K562 (cell line): ENCODE measurements at regions not wholly inside any gene's neighbourhood (a gene's known extent, or its start where the extent isn't known, plus 50 kb on each side); places are given as distances from the start of the nearest gene placed in this dataset.

Experiments
- ATAC-seq: fragments of 200-7000 bp; cut with Tn5 transposase; 3 replicates; pipeline ENCODE4 v1.9.1; 2020; ENCODE audit warnings: moderate library complexity
- BruUV-seq: library from RNA; stranded (reverse); fragments of 400-500 nt; replicated peaks from 2 replicates; lab custom pipeline; 2021; lab: Mats Ljungman, UMichigan
- CTCF ChIA-PET: fragments of 300-600 bp; formaldehyde crosslinking; extraction: SDS; loops from one replicate; lab custom pipeline; 2021; ENCODE audit warnings: low intra/inter-chr PET ratio; lab: Yijun Ruan, JAX
- POLR2A ChIA-PET: fragments of 300-600, 350-650 bp; sonication (Branson Sonifier 250); formaldehyde crosslinking; extraction: SDS; loops from one replicate; lab custom pipeline; 2021; ENCODE audit warnings: antibody characterized with exemption, inconsistent platforms; lab: Yijun Ruan, JAX
- DNase-seq, 4 experiments: peaks; one replicate each; pipeline versions ENCODE4 v3.0.0 to v3.0.0-alpha.2; 2011 to 2018; ENCODE audit warnings: low spot score in 3 of 4, mixed read lengths in 3 of 4; ENCODE audit errors: extremely low read depth in 1 of 4
- FAIRE-seq: peaks from 2 replicates; lab custom pipeline; 2011; peaks lifted over from hg19 to GRCh38; lab: Jason Lieb, UNC
- H2AFZ ChIP-seq: 2 replicates; pipeline ENCODE4 v1.6.0; 2011; ENCODE audit warnings: low read depth, low read length, control low read depth, inconsistent platforms
- H3K27ac ChIP-seq: fragments of 200-600 bp; 3 replicates; pipeline ENCODE4 v1.8.0; 2011; ENCODE audit warnings: low read depth, mild to moderate bottlenecking, control low read depth, inconsistent platforms, low read length, moderate library complexity, mixed read lengths; ENCODE audit errors: extremely low read depth
- H3K27me3 ChIP-seq, 2 experiments: fragments of 300-600 bp in 1 of 2; 2 replicates in 1 of 2; 3 replicates in 1 of 2; pipeline versions ENCODE4 v1.6.0 to v1.8.0; 2011; ENCODE audit warnings: inconsistent platforms in 2 of 2, low read length in 2 of 2, mild to moderate bottlenecking in 1 of 2, mixed read lengths in 1 of 2, moderate library complexity in 1 of 2; ENCODE audit not compliant: control insufficient read depth in 2 of 2, insufficient read depth in 2 of 2
- H3K36me3 ChIP-seq: fragments of 300-600 bp; 3 replicates; pipeline ENCODE4 v1.8.0; 2011; ENCODE audit warnings: mild to moderate bottlenecking, low read length, inconsistent platforms; ENCODE audit not compliant: control insufficient read depth, insufficient read depth
- H3K4me1 ChIP-seq, 2 experiments: fragments of 200-600 bp in 1 of 2; replicated peaks in 1 of 2; 2 replicates in 1 of 2; 3 replicates in 1 of 2; pipeline versions ENCODE4 v1.5.1 to v1.8.0; 2011; ENCODE audit warnings: inconsistent platforms in 2 of 2, low read length in 2 of 2, mild to moderate bottlenecking in 1 of 2, mixed read lengths in 1 of 2, moderate library complexity in 1 of 2; ENCODE audit not compliant: control insufficient read depth in 2 of 2, insufficient read depth in 2 of 2
- H3K4me2 ChIP-seq: 2 replicates; pipeline ENCODE4 v1.6.1; 2011; ENCODE audit warnings: low read length, control low read depth, inconsistent platforms, mixed read lengths; ENCODE audit not compliant: insufficient read depth
- H3K4me3 ChIP-seq: fragments of 200-600 bp; sonication (generic), shearing (Covaris generic); 2 replicates; pipeline ENCODE4 v1.5.1; 2016; ENCODE audit warnings: control low read depth, inconsistent platforms
- H3K79me2 ChIP-seq: fragments of 200-600 bp; 3 replicates; pipeline ENCODE4 v1.8.0; 2011; ENCODE audit warnings: low read length, inconsistent platforms; ENCODE audit not compliant: control insufficient read depth, insufficient read depth
- H3K9ac ChIP-seq, 2 experiments: 2 replicates each; pipeline versions ENCODE4 v1.6.0 to v1.6.1; 2011; ENCODE audit warnings: low read depth in 2 of 2, low read length in 2 of 2, control low read depth in 1 of 2, inconsistent platforms in 1 of 2, mild to moderate bottlenecking in 1 of 2, mixed read lengths in 1 of 2; ENCODE audit not compliant: insufficient read depth in 1 of 2
- H3K9me1 ChIP-seq: one replicate; pipeline ENCODE4 v1.6.0; 2011; ENCODE audit warnings: inconsistent platforms, mild to moderate bottlenecking, low read length, moderate library complexity; ENCODE audit not compliant: control insufficient read depth, insufficient read depth
- H3K9me3 ChIP-seq: replicated peaks from 2 replicates; pipeline ENCODE4 v1.5.1; 2011; ENCODE audit warnings: low read depth, low read length, inconsistent platforms; ENCODE audit not compliant: control insufficient read depth, insufficient read depth
- H4K20me1 ChIP-seq: replicated peaks from 2 replicates; pipeline ENCODE4 v1.6.1; 2011; ENCODE audit warnings: low read length, inconsistent platforms, mixed read lengths; ENCODE audit not compliant: control insufficient read depth, insufficient read depth
- IRF2 ChIP-seq: sonication (generic); formaldehyde crosslinking; IDR thresholded peaks from 2 replicates; pipeline ENCODE4 v1.8.1; 2022; ENCODE audit warnings: mild to moderate bottlenecking, missing genetic modification reagents
- LARP7 ChIP-seq: fragments of 450-650 bp; IDR thresholded peaks from 2 replicates; pipeline ENCODE4 v1.6.1; 2016
- LEF1 ChIP-seq: fragments of 450-650 bp; IDR thresholded peaks from 2 replicates; pipeline ENCODE4 v1.6.1; 2016; ENCODE audit warnings: mild to moderate bottlenecking
- MTA1 ChIP-seq: fragments of 450-650 bp; IDR thresholded peaks from 2 replicates; pipeline ENCODE4 v1.6.1; 2017; ENCODE audit warnings: borderline replicate concordance
- POLR2G ChIP-seq: fragments of 200-400 bp; formaldehyde crosslinking; IDR thresholded peaks from 2 replicates; pipeline ENCODE4 v1.6.1; 2017; ENCODE audit warnings: low read depth, mild to moderate bottlenecking, antibody characterized with exemption, low read length, moderate library complexity
- RAD51 ChIP-seq: fragments of 450-650 bp; IDR thresholded peaks from 2 replicates; pipeline ENCODE4 v1.7.1; 2016; ENCODE audit warnings: low read depth, mild to moderate bottlenecking, borderline replicate concordance
- RBM22 ChIP-seq: fragments of 200-400 bp; formaldehyde crosslinking; IDR thresholded peaks from 2 replicates; pipeline ENCODE4 v1.6.1; 2018; ENCODE audit warnings: low read length, low read depth; ENCODE audit not compliant: poor library complexity, severe bottlenecking
- STAG1 ChIP-seq: sonication (generic); formaldehyde crosslinking; IDR thresholded peaks from 2 replicates; pipeline ENCODE4 v1.5.0; 2020; ENCODE audit warnings: missing genetic modification reagents, borderline replicate concordance
- XRCC4 ChIP-seq: IDR thresholded peaks from one replicate; pipeline ENCODE4 v1.6.1; 2011; ENCODE audit not compliant: insufficient read depth, insufficient read length; ENCODE audit errors: extremely low read depth
- ZKSCAN1 ChIP-seq: fragments of 150-350 bp; IDR thresholded peaks from 2 replicates; pipeline ENCODE4 v1.6.1; 2016; ENCODE audit warnings: low read depth, low read length
- ZNF197 ChIP-seq: fragments of 200-800 bp; sonication (Bioruptor generic); IDR thresholded peaks from 2 replicates; pipeline ENCODE4 v1.6.1; 2016; ENCODE audit warnings: low read depth, missing genetic modification characterization, missing compliant biosample characterization
- WGBS: fragments of 100-300 bp; shearing (Covaris generic); methylation state at CpG from one replicate; pipeline ENCODE4 v1.1.6; 2016; ENCODE audit warnings: low coverage, mixed read lengths; ENCODE audit not compliant: insufficient coverage; ENCODE audit errors: missing lambda C conversion rate; 5-methylcytosine and 5-hydroxymethylcytosine counted together
- in situ Hi-C: fragments of 300-500 bp; cut with MboI; formaldehyde crosslinking; loops from 4 replicates; pipeline ENCODE4 v1.15.0; 2018; ENCODE audit warnings: inconsistent platforms, mixed read lengths
- intact Hi-C: fragments of 100-400 bp; cut with micrococcal nuclease; formaldehyde crosslinking; loops from 2 replicates; pipeline ENCODE4 v1.14.2; 2022
- TF ChIP-seq, protein P1 (sequence below), 2 experiments: fragments of 450-650 bp; conservative IDR thresholded peaks; 2 replicates each; pipeline ENCODE4 v1.6.1; 2017; ENCODE audit warnings: mild to moderate bottlenecking in 2 of 2, moderate library complexity in 2 of 2
- TF ChIP-seq, protein P2 (sequence below): fragments of 450-650 bp; IDR thresholded peaks from 2 replicates; pipeline ENCODE4 v1.6.1; 2016; ENCODE audit warnings: borderline replicate concordance
- TF ChIP-seq, protein P3 (sequence below): sonication (generic); formaldehyde crosslinking; IDR thresholded peaks from 2 replicates; pipeline ENCODE4 v1.8.1; 2022; ENCODE audit warnings: missing genetic modification reagents
- TF ChIP-seq, protein P4 (sequence below): sonication (generic); formaldehyde crosslinking; IDR thresholded peaks from 2 replicates; pipeline ENCODE4 v1.8.1; 2023; ENCODE audit warnings: mild to moderate bottlenecking, missing genetic modification reagents
- TF ChIP-seq, protein P5 (sequence below): sonication (generic); formaldehyde crosslinking; IDR thresholded peaks from 2 replicates; pipeline ENCODE4 v1.9.0; 2022; ENCODE audit warnings: mild to moderate bottlenecking, missing genetic modification reagents

DNA sequence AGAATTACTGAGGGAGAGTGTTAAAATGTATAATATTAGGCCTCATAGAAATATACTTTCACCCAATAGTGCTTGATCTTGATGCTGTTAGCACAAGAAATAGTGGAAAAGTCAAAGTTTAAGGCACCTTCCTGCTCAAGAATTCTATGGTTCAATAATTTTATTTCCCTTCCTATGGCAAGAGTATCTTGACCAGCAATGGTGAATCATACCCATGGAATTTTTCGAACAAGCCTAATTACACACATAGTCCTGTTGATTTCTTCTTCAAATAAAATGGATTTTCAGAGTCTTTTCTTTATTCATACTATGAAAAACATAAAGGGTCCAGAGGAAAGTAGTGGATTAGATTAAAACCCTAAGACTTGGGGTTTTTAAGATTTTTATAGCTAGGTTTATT is 810.6 kb downstream of the CDH11 start:
- no peak overlapping the region for H2AFZ ChIP-seq
- no peak for TF ChIP-seq RAD51
- TF ChIP-seq POLR2G: no peak
- TF ChIP-seq, protein P1, sequence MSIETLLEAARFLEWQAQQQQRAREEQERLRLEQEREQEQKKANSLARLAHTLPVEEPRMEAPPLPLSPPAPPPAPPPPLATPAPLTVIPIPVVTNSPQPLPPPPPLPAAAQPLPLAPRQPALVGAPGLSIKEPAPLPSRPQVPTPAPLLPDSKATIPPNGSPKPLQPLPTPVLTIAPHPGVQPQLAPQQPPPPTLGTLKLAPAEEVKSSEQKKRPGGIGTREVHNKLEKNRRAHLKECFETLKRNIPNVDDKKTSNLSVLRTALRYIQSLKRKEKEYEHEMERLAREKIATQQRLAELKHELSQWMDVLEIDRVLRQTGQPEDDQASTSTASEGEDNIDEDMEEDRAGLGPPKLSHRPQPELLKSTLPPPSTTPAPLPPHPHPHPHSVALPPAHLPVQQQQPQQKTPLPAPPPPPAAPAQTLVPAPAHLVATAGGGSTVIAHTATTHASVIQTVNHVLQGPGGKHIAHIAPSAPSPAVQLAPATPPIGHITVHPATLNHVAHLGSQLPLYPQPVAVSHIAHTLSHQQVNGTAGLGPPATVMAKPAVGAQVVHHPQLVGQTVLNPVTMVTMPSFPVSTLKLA (conservative IDR thresholded peaks at IDR 0.05): no peak
- TF ChIP-seq, protein P2, sequence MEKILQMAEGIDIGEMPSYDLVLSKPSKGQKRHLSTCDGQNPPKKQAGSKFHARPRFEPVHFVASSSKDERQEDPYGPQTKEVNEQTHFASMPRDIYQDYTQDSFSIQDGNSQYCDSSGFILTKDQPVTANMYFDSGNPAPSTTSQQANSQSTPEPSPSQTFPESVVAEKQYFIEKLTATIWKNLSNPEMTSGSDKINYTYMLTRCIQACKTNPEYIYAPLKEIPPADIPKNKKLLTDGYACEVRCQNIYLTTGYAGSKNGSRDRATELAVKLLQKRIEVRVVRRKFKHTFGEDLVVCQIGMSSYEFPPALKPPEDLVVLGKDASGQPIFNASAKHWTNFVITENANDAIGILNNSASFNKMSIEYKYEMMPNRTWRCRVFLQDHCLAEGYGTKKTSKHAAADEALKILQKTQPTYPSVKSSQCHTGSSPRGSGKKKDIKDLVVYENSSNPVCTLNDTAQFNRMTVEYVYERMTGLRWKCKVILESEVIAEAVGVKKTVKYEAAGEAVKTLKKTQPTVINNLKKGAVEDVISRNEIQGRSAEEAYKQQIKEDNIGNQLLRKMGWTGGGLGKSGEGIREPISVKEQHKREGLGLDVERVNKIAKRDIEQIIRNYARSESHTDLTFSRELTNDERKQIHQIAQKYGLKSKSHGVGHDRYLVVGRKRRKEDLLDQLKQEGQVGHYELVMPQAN: no peak
- TF ChIP-seq LARP7: no peak
- no peak for TF ChIP-seq ZNF197 (CRISPR knock-in tag)
- TF ChIP-seq STAG1 (CRISPR knock-in tag): no peak
- no peak for TF ChIP-seq RBM22
- TF ChIP-seq, protein P3, sequence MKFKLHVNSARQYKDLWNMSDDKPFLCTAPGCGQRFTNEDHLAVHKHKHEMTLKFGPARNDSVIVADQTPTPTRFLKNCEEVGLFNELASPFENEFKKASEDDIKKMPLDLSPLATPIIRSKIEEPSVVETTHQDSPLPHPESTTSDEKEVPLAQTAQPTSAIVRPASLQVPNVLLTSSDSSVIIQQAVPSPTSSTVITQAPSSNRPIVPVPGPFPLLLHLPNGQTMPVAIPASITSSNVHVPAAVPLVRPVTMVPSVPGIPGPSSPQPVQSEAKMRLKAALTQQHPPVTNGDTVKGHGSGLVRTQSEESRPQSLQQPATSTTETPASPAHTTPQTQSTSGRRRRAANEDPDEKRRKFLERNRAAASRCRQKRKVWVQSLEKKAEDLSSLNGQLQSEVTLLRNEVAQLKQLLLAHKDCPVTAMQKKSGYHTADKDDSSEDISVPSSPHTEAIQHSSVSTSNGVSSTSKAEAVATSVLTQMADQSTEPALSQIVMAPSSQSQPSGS (CRISPR knock-in tag): no peak
- no peak for TF ChIP-seq ZKSCAN1
- TF ChIP-seq, protein P4, sequence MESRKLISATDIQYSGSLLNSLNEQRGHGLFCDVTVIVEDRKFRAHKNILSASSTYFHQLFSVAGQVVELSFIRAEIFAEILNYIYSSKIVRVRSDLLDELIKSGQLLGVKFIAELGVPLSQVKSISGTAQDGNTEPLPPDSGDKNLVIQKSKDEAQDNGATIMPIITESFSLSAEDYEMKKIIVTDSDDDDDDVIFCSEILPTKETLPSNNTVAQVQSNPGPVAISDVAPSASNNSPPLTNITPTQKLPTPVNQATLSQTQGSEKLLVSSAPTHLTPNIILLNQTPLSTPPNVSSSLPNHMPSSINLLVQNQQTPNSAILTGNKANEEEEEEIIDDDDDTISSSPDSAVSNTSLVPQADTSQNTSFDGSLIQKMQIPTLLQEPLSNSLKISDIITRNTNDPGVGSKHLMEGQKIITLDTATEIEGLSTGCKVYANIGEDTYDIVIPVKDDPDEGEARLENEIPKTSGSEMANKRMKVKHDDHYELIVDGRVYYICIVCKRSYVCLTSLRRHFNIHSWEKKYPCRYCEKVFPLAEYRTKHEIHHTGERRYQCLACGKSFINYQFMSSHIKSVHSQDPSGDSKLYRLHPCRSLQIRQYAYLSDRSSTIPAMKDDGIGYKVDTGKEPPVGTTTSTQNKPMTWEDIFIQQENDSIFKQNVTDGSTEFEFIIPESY (CRISPR knock-in tag): no peak
- TF ChIP-seq IRF2 (CRISPR knock-in tag): no peak
- no peak for TF ChIP-seq MTA1
- TF ChIP-seq, protein P5, sequence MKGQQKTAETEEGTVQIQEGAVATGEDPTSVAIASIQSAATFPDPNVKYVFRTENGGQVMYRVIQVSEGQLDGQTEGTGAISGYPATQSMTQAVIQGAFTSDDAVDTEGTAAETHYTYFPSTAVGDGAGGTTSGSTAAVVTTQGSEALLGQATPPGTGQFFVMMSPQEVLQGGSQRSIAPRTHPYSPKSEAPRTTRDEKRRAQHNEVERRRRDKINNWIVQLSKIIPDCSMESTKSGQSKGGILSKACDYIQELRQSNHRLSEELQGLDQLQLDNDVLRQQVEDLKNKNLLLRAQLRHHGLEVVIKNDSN (CRISPR knock-in tag): no peak
- no peak for TF ChIP-seq XRCC4
- no peak for TF ChIP-seq LEF1
- H3K27me3 ChIP-seq: no peaks in the 10 kb centered on the region
- no TSS peak for BruUV-seq
- H4K20me1 ChIP-seq: no peaks in the 10 kb centered on the region
- WGBS: 0% methylated on average over 1 of the region's 1 CpG
- DNase-seq (no peak), ATAC-seq (no peak), FAIRE-seq (no peak)
- H3K4me3 ChIP-seq: no peak overlapping the region
- H3K9ac ChIP-seq: no peak overlapping the region
- no peaks in the 10 kb centered on the region for H3K4me1 ChIP-seq
- no peak overlapping the region for H3K4me2 ChIP-seq
- CTCF ChIA-PET: no interaction called here
- intact Hi-C loops: no loop called here
- no peak overlapping the region for H3K27ac ChIP-seq
- no peaks in the 10 kb centered on the region for H3K79me2 ChIP-seq
- H3K36me3 ChIP-seq: no peaks in the 10 kb centered on the region
- no peaks in the 10 kb centered on the region for H3K9me3 ChIP-seq
- in situ Hi-C loops: no loop called here
- no peaks in the 10 kb centered on the region for H3K9me1 ChIP-seq
- POLR2A ChIA-PET: no interaction called here
